NCI-H2196 treated with DMSO at 0.1 percent for 48 hours (cell line): ENCODE measurements at regions not wholly inside any gene's neighbourhood (a gene's known extent, or its start where the extent isn't known, plus 50 kb on each side); places are given as distances from the start of the nearest gene placed in this dataset.

Experiments
- DNase-seq: peaks from one replicate; lab custom pipeline; 2025; ENCODE audit not compliant: unreplicated experiment; lab: John Stamatoyannopoulos, UW

DNA sequence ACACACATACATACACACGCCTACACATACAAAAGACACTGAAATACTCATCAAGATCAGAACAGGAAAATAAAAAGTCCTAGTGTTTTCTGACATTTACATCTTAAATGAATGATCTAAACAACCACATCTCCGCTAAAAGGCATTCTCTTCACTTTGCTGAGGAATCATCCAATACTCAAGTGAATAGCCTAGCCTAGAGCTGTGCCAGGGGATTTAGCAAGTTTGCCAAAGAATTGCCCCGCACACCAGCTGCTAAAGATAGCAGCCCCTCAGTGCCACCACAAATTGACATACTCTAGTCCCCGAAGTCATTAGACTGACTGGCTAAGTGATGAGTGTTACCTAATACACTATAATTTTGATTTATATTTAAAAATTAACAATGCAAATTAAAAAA is 246.8 kb upstream of the POU3F2 start:
- DNase-seq = no peak

DNA sequence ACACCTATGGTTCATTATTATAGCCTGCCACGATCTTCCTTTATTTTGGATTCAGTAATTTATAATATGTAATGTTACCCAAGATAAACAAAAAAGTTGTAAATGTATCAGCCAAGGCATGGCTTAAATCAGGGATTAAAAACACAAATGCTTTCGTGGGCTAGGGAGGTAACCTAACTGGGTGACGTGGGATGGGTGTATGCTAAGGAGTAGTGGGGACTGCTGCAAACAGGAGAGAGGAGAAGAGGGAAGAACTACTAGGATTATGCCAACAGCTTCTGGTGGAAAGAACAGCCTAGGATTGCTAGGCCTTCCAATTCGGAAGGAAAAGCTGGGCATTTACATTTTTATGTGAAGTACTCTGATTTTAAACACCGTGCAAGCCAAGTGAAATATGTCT is 244.8 kb upstream of the POU3F2 start:
- no peak for DNase-seq

GRCh38 chr6:98590136-98590681 is 244.2 kb upstream of the POU3F2 start:
- no peak for DNase-seq

DNA sequence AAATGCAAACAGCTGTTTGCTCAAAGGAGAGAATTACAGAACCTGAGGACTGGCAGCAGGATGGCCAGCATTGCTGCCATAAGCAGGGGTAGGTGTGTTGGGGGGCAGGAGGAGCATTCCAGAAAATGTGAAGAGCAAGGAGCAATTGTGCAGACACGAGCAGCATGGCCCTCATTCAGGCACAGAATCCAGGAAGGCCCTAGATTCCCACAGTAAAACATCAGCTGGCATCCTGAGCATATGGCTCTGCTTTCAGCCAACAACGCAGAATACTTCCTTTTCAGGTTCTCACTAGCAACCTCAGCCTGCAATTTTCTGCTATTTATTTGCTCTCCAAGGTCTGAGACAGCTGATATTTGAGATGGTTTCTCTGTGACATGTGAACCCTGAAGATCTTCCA is 243.4 kb upstream of the POU3F2 start:
- DNase-seq = no peak

DNA sequence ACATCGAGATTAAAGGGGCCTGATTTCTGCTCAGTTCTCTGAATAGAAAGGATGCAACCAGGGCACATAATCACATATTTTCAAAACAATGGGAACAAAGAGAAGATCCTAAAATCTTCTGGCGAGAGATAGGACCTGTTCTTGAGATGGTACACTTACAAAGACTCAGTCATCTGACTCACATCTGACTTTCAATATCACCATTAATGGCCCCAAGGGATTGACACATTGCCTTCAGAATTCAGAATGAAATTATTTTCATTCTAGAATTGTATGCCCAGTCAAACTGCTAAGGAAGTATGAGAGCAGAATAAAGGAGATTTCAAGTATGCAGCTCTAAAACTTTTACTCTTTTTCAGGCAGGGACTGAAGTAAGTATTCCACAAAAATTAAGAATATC is 240.7 kb upstream of the POU3F2 start:
- DNase-seq = no peak

DNA sequence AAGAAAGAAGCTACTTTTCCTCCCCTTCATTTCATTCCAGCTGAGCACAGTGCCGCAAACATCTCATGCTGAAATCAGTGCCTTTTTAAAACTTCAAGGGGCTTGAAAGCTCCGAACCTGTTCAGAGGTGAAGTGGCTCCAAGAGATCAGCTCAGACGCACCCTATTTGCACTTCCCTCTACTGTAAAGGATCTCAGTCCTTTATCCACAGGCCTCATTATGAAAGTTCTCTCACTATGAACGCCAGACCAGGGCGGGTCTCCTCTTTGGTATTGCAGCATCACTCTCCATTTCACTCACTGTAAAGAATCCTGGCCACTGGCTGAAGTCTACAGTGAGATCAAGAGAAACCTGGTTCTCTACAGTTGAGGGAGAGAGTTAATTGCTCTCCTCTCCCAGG is 232.7 kb upstream of the POU3F2 start:
- DNase-seq = no peak

GRCh38 chr6:98605705-98606104 is 228.7 kb upstream of the POU3F2 start:
- DNase-seq = no peak

GRCh38 chr6:98627129-98627775 is 207.1 kb upstream of the POU3F2 start:
- DNase-seq = no peak

GRCh38 chr6:98633886-98634285 is 200.5 kb upstream of the POU3F2 start:
- no peak for DNase-seq

GRCh38 chr6:98634569-98634968 is 199.8 kb upstream of the POU3F2 start:
- no peak for DNase-seq

DNA sequence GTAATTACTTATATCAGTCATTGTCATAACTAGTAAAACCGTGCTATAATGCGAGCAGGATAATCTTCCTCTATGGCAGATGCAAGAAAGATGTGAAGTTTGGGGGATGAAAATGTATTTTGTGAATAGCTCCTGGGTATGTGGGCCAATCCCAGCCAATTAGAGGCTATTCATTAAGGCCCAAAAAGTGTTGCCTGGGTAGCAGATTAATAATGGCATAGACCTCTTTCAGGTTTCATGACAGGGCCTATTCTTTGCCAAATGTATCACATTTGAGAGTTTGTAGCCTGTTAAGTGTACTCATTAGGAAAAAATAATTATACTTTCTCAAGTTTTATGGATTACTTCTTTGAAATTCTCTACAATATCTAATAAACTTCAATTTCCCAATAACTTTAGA is 199.2 kb upstream of the POU3F2 start:
- no peak for DNase-seq

- no peak for DNase-seq
Measured at GRCh38 chr6:98636941-98637340, 197.4 kb upstream of the POU3F2 start.

GRCh38 chr6:98639089-98639635 is 195.2 kb upstream of the POU3F2 start:
- DNase-seq = no peak

DNA sequence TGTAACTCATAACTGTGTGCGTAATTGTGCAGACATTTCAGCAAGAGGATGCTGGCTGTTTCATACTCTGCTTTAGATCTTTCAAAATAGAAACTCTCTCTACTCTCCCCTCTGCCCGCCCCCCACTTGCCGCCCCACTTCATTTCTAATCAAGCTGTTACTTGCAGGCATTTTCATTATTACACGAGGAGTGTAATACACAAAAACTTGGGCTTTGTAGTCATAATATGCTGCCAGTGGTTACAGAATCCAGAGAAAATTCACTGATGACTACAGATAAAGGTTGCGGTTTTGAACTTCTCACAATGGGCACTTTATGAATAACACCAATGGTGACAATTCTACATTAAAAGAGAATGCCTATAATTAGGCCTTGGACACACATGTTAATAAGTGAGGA is 194.0 kb upstream of the POU3F2 start:
- no peak for DNase-seq

DNA sequence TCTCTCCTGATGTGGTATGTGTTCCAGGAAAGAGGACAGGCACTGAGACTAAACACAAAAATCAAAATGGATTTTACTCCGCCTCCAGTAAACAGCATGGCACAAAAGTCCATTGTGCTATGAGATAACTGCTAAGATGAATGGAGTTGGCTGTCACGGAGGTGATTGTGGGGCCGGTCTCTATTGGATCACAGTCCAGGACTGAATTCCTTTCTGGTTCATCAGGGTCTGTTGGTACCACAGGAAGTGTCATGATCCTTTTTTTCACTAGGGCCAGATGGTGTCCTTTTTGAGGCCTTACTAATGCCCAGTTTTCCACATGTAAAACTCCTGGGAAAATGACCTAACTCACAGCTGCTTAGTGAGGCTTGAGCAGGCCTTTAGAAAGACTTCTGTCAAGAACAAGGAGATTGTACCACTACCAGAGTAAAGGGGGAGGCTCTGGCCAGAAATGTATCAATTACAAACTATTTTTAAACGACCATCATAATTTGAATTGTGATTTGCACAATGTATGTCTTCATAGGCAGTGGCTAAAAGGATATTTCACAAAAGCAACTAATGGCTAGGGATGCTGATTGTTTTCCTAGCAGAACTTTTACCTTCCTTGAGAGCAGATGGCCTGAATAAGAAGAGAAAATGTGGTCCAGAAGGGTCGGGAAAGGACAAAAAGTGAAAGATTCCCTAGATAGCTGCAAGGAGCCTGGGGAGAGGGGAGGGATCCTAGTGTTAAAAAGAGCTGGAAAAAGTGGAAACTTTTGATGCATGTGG is 192.2 kb upstream of the POU3F2 start:
- no peak for DNase-seq

DNA sequence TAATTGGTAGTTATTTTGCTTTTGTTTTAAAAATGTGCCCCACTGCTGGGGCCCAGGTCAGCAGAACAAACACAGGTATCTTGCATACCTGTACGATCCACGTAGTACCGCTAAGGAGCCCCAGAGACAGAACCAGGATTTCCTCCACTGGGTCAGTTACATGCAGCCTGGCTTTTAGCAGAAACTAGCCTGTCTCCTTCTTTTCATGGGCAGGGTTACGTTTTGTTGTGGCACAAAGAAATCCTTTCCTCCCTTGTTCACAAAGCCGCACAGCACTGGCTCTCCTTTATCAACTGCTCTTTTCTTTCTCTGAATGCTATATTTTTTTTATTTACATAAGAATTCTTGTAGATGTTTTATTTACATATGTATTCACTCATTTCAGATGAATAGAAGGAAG is 190.3 kb upstream of the POU3F2 start:
- no peak for DNase-seq

DNA sequence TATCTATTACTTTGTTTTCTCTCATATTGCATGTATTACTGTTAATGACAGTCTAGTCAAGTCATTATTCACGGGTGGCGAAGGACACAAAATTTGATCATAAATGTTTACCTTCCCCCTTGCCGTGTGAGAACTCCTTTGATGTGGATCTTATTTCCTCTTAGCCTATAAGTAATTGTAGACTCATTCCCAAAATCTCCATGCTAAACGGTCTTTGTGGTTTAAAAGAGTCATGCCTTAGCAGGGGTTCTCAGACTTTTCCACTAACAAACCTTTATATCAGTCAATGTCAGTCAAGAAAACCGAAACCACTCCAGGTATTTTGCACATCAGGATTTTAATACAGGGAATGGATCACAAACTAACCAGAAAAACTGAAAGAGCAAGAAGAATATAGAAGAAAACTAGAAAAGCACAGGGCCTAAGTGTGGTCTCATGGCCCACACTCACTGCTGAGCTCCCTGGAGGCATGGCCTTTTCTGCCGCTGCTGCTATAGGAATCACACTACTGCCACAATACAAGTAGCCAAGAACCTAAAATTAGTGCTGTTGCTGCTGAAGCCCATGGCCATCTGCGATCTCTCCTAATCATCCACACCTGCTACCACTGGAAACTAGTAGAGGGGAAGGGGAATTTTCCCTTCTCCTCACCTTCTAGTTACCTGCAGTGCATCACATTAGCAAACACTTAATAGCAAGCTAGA is 186.0 kb upstream of the POU3F2 start:
- DNase-seq = no peak

- no peak for DNase-seq
Measured at GRCh38 chr6:98650941-98651340, 183.4 kb upstream of the POU3F2 start.

- DNase-seq = no peak
Measured at GRCh38 chr6:98653179-98653578, 181.2 kb upstream of the POU3F2 start.

GRCh38 chr6:98657764-98658163 is 176.6 kb upstream of the POU3F2 start:
- no peak for DNase-seq

DNA sequence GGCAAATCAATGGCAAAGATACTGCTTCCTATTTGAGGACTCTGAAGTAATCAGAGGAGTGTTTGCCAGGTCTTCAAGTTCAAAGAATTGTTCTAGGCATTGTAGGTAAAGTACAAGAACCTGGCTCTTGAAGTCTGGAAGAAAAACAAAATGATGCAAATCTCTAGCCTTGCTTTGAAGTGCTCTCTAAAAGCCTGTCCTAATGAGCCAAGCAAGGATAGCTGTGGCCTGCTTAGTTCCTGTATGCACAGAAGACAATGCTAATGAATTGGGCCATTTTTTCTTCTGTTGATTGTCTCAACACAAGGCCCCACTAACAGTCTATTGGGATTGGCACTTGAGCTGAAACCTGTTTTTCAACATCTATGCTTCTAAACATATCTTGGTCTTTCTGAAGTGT is 165.0 kb upstream of the POU3F2 start:
- DNase-seq = no peak
